Caco-2 (cell line): ENCODE measurements at regions not wholly inside any gene's neighbourhood (a gene's known extent, or its start where the extent isn't known, plus 50 kb on each side); places are given as distances from the start of the nearest gene placed in this dataset.

Source experiments
- BruUV-seq: library from RNA; stranded (reverse); fragments of 400-500 nt; replicated peaks from 2 replicates; lab custom pipeline; 2021; lab: Mats Ljungman, UMichigan
- CTCF ChIA-PET: fragments of 300-600 bp; sonication (Branson Sonifier 250); formaldehyde crosslinking; loops from one replicate; lab custom pipeline; 2022; ENCODE audit warnings: antibody characterized with exemption; lab: Charles Lee
- POLR2A ChIA-PET: fragments of 300-600 bp; sonication (Branson Sonifier 250); formaldehyde crosslinking; loops from one replicate; lab custom pipeline; 2022; ENCODE audit warnings: antibody characterized with exemption; lab: Charles Lee
- DNase-seq, 2 experiments: peaks; one replicate each; pipeline versions ENCODE4 v3.0.0 to v3.0.0-alpha.2; 2020 to 2022
- H3K27me3 ChIP-seq: replicated peaks from 2 replicates; pipeline ENCODE4 v1.6.0; 2011; ENCODE audit warnings: low read length; ENCODE audit not compliant: control insufficient read depth, insufficient read depth
- H3K36me3 ChIP-seq: 2 replicates; pipeline ENCODE4 v1.5.1; 2011; ENCODE audit warnings: low read length; ENCODE audit not compliant: control insufficient read depth, insufficient read depth
- H3K4me1 ChIP-seq: fragments of 250-450 bp; sonication (Bioruptor Pico); 2 replicates; pipeline ENCODE4 v1.5.1; 2020; ENCODE audit warnings: mild to moderate bottlenecking
- H3K4me3 ChIP-seq: 2 replicates; pipeline ENCODE4 v1.5.1; 2011; ENCODE audit warnings: low read depth, mild to moderate bottlenecking, control low read depth, low read length
- H3K9me3 ChIP-seq: fragments of 250-450 bp; sonication (Bioruptor Pico); 2 replicates; pipeline ENCODE4 v1.5.1; 2020; ENCODE audit warnings: mild to moderate bottlenecking, moderate library complexity
- H3K27ac Mint-ChIP-seq: one replicate; pipeline ENCODE4 v1.8.0; 2022; ENCODE audit warnings: mixed read lengths; ENCODE audit not compliant: unreplicated experiment
- H3K27me3 Mint-ChIP-seq: one replicate; pipeline ENCODE4 v1.8.0; 2022; ENCODE audit warnings: mixed read lengths; ENCODE audit not compliant: insufficient read depth, unreplicated experiment
- H3K36me3 Mint-ChIP-seq: one replicate; pipeline ENCODE4 v1.8.0; 2022; ENCODE audit warnings: mild to moderate bottlenecking, mixed read lengths; ENCODE audit not compliant: insufficient read depth, unreplicated experiment
- H3K4me1 Mint-ChIP-seq: one replicate; pipeline ENCODE4 v1.8.0; 2022; ENCODE audit warnings: low read depth, mixed read lengths; ENCODE audit not compliant: unreplicated experiment
- H3K4me3 Mint-ChIP-seq: one replicate; pipeline ENCODE4 v1.8.0; 2022; ENCODE audit warnings: mild to moderate bottlenecking, moderate library complexity, mixed read lengths; ENCODE audit not compliant: unreplicated experiment
- H3K9me3 Mint-ChIP-seq: one replicate; pipeline ENCODE4 v1.8.0; 2022; ENCODE audit warnings: mixed read lengths; ENCODE audit not compliant: unreplicated experiment
- CTCF ChIP-seq, 2 experiments: fragments of 200-600 bp in 1 of 2; IDR thresholded peaks; 1 replicate in 1 of 2; 2 replicates in 1 of 2; pipeline versions ENCODE4 v1.5.1 to v1.8.0; 2011 to 2022; ENCODE audit warnings: antibody characterized with exemption in 1 of 2, control low read depth in 1 of 2, inconsistent platforms in 1 of 2, low read depth in 1 of 2, low read length in 1 of 2, mild to moderate bottlenecking in 1 of 2, moderate library complexity in 1 of 2; ENCODE audit not compliant: insufficient read depth in 1 of 2, severe bottlenecking in 1 of 2, unreplicated experiment in 1 of 2
- intact Hi-C: fragments of 100-400 bp; cut with micrococcal nuclease; formaldehyde crosslinking; loops from one replicate; pipeline ENCODE4 v1.10.0; 2022; ENCODE audit not compliant: unreplicated experiment

DNA sequence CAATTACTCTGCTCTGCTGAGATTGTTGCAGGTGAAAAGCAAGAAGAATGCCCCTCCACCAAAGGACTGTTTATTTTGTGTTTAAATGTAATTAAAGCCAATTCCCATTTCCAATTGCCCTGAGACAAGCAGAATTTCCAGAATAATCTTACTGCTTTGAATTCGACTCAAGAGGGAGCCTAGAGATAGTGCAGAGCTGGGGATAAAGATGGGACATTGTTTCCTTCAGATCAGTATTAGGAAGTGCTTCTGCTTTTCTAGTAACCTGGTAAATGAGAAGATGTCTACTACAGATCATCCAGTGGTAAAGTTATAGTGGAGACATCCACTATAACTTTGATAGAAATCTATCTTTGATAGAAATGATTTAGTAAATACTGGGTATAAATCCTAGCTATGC, 326.9 kb downstream of the UBE3D start:
- no peak for DNase-seq
- Histone ChIP-seq H3K4me3 (no peak overlapping the region), H3K9me3 (no peaks in the 10 kb centered on the region), H3K4me1 (no peaks in the 10 kb centered on the region), H3K36me3 (no peaks in the 10 kb centered on the region), H3K27me3 (no peaks in the 10 kb centered on the region)
- BruUV-seq = no TSS peak
- H3K27ac Mint-ChIP-seq = no peak overlapping the region
- no peak for TF ChIP-seq CTCF (IDR thresholded peaks at IDR 0.05; ENCODE audit: insufficient read depth in 1 of 2, low read depth in 1 of 2, low read length in 1 of 2, severe bottlenecking in 1 of 2, unreplicated experiment in 1 of 2)
- CTCF ChIA-PET = no interaction called here
- intact Hi-C loops = no loop called here
- no peaks in the 10 kb centered on the region for H3K36me3 Mint-ChIP-seq
- POLR2A ChIA-PET = no interaction called here
- H3K4me3 Mint-ChIP-seq = no peak overlapping the region
- H3K4me1 Mint-ChIP-seq = no peaks in the 10 kb centered on the region
- peaks cover 15% of the 10 kb centered on the region for H3K27me3 Mint-ChIP-seq
- no peaks in the 10 kb centered on the region for H3K9me3 Mint-ChIP-seq

DNA sequence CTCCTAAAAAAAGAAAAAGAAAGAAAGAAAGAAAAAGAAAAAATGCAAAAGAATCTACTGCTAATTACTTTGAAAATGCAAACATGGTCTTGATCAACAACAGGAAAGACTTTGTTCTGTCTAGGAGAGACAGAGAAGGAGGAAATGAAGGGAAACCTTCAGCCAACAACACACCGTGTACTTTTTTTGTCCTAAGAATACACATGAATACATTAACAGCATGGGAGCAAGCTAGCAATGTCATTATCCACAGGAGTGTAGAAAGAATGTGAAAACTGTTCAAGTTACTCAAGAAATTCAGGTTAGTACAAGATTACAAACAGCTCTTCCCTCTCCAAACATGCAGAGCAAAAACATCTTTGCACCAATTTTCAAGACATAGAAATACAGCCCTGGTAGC, 326.3 kb downstream of the UBE3D start:
- H3K27me3 Mint-ChIP-seq = peaks cover 15% of the 10 kb centered on the region
- H3K4me3 Mint-ChIP-seq = no peak overlapping the region
- Histone ChIP-seq H3K9me3 (no peaks in the 10 kb centered on the region), H3K4me1 (no peaks in the 10 kb centered on the region), H3K4me3 (no peak overlapping the region), H3K36me3 (no peaks in the 10 kb centered on the region), H3K27me3 (no peaks in the 10 kb centered on the region)
- intact Hi-C loops = no loop called here
- H3K4me1 Mint-ChIP-seq = no peaks in the 10 kb centered on the region
- no peaks in the 10 kb centered on the region for H3K36me3 Mint-ChIP-seq
- POLR2A ChIA-PET = no interaction called here
- no peak for TF ChIP-seq CTCF (IDR thresholded peaks at IDR 0.05; ENCODE audit: insufficient read depth in 1 of 2, low read depth in 1 of 2, low read length in 1 of 2, severe bottlenecking in 1 of 2, unreplicated experiment in 1 of 2)
- no peak for DNase-seq
- H3K27ac Mint-ChIP-seq = no peak overlapping the region
- BruUV-seq = no TSS peak
- CTCF ChIA-PET = no interaction called here
- no peaks in the 10 kb centered on the region for H3K9me3 Mint-ChIP-seq

GRCh38 chr6:82740072-82740471, 325.6 kb downstream of the UBE3D start:
- Mint-ChIP-seq H3K4me1 (no peaks in the 10 kb centered on the region), H3K27me3 (peaks cover 15% of the 10 kb centered on the region), H3K4me3 (no peak overlapping the region), H3K9me3 (no peaks in the 10 kb centered on the region), H3K27ac (no peak overlapping the region), H3K36me3 (no peaks in the 10 kb centered on the region)
- no peak for TF ChIP-seq CTCF (IDR thresholded peaks at IDR 0.05; ENCODE audit: insufficient read depth in 1 of 2, low read depth in 1 of 2, low read length in 1 of 2, severe bottlenecking in 1 of 2, unreplicated experiment in 1 of 2)
- Histone ChIP-seq H3K36me3 (no peaks in the 10 kb centered on the region), H3K9me3 (no peaks in the 10 kb centered on the region), H3K4me1 (no peaks in the 10 kb centered on the region), H3K4me3 (no peak overlapping the region), H3K27me3 (no peaks in the 10 kb centered on the region)
- POLR2A ChIA-PET = no interaction called here
- BruUV-seq = no TSS peak
- no peak for DNase-seq
- CTCF ChIA-PET = no interaction called here
- intact Hi-C loops = no loop called here
